Suprapubic skin (tissue), 4 donors: ENCODE measurements at regions not wholly inside any gene's neighbourhood (a gene's known extent, or its start where the extent isn't known, plus 50 kb on each side); places are given as distances from the start of the nearest gene placed in this dataset.

Experiments
- CTCF ChIP-seq, 2 donors: fragments of 200-600 bp in 1 of 2; fragments of 450-650 bp in 1 of 2; sonication (generic) in 1 of 2; IDR thresholded peaks; one replicate each; pipeline ENCODE4 v1.5.1; 2016 to 2019; ENCODE audit warnings: antibody characterized with exemption in 2 of 2, mild to moderate bottlenecking in 1 of 2, moderate library complexity in 1 of 2
- EP300 ChIP-seq: sonication (generic); formaldehyde crosslinking; IDR thresholded peaks from one replicate; pipeline ENCODE4 v1.6.1; 2017; ENCODE audit warnings: antibody characterized with exemption
- POLR2AphosphoS5 ChIP-seq, 3 donors: sonication (generic); formaldehyde crosslinking; IDR thresholded peaks; one replicate each; pipeline ENCODE4 v1.6.1; 2017; ENCODE audit warnings: antibody characterized with exemption in 3 of 3

GRCh38 chr7:43014406-43014805 lies 82.2 kb downstream of the MRPL32 start:
- TF ChIP-seq CTCF (IDR thresholded peaks at IDR 0.05) (no peak), POLR2AphosphoS5 (IDR thresholded peaks at IDR 0.05) (no peak), EP300 (no peak)
